Astrocyte (in vitro differentiated cells and primary cell): ENCODE measurements at regions not wholly inside any gene's neighbourhood (a gene's known extent, or its start where the extent isn't known, plus 50 kb on each side); places are given as distances from the start of the nearest gene placed in this dataset.

Experiments used
- EZH2 ChIP-seq: IDR thresholded peaks from 2 replicates; pipeline ENCODE4 v1.6.1; 2012; ENCODE audit warnings: mild to moderate bottlenecking, low read length, inconsistent platforms; ENCODE audit not compliant: insufficient read depth
- TF ChIP-seq, protein P1 (sequence below): IDR thresholded peaks from 2 replicates; pipeline ENCODE4 v1.5.1; 2011; ENCODE audit warnings: low read depth, mild to moderate bottlenecking, inconsistent platforms, low read length, moderate library complexity; ENCODE audit not compliant: insufficient read depth

DNA sequence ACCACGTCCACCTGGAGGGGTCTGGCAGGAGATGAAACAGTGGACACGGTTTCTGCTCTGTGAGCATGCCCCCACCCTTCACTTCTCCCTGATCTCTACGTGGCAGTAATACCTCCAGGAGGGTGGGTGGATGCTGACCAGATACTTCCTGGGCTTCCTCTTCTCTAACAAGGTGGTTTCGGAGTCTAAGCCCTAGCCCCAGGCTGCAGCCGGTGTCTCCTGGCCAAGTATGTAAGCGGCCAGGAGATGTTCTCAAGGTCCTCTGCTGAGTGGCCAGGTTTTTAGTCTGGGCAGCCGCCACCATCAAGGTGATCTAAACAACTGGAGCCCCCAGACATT, 101.8 kb upstream of the ASB18 start:
- TF ChIP-seq, protein P1, sequence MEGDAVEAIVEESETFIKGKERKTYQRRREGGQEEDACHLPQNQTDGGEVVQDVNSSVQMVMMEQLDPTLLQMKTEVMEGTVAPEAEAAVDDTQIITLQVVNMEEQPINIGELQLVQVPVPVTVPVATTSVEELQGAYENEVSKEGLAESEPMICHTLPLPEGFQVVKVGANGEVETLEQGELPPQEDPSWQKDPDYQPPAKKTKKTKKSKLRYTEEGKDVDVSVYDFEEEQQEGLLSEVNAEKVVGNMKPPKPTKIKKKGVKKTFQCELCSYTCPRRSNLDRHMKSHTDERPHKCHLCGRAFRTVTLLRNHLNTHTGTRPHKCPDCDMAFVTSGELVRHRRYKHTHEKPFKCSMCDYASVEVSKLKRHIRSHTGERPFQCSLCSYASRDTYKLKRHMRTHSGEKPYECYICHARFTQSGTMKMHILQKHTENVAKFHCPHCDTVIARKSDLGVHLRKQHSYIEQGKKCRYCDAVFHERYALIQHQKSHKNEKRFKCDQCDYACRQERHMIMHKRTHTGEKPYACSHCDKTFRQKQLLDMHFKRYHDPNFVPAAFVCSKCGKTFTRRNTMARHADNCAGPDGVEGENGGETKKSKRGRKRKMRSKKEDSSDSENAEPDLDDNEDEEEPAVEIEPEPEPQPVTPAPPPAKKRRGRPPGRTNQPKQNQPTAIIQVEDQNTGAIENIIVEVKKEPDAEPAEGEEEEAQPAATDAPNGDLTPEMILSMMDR = no peak
- no peak for TF ChIP-seq EZH2
